K562 (cell line): ENCODE measurements at regions not wholly inside any gene's neighbourhood (a gene's known extent, or its start where the extent isn't known, plus 50 kb on each side); places are given as distances from the start of the nearest gene placed in this dataset.

Experiments used
- ATAC-seq: fragments of 200-7000 bp; cut with Tn5 transposase; 3 replicates; pipeline ENCODE4 v1.9.1; 2020; ENCODE audit warnings: moderate library complexity
- BruUV-seq: library from RNA; stranded (reverse); fragments of 400-500 nt; replicated peaks from 2 replicates; lab custom pipeline; 2021; lab: Mats Ljungman, UMichigan
- CTCF ChIA-PET: fragments of 300-600 bp; formaldehyde crosslinking; extraction: SDS; loops from one replicate; lab custom pipeline; 2021; ENCODE audit warnings: low intra/inter-chr PET ratio; lab: Yijun Ruan, JAX
- POLR2A ChIA-PET: fragments of 300-600, 350-650 bp; sonication (Branson Sonifier 250); formaldehyde crosslinking; extraction: SDS; loops from one replicate; lab custom pipeline; 2021; ENCODE audit warnings: antibody characterized with exemption, inconsistent platforms; lab: Yijun Ruan, JAX
- DNase-seq, 4 experiments: peaks; one replicate each; pipeline versions ENCODE4 v3.0.0 to v3.0.0-alpha.2; 2011 to 2018; ENCODE audit warnings: low spot score in 3 of 4, mixed read lengths in 3 of 4; ENCODE audit errors: extremely low read depth in 1 of 4
- FAIRE-seq: peaks from 2 replicates; lab custom pipeline; 2011; peaks lifted over from hg19 to GRCh38; lab: Jason Lieb, UNC
- H2AFZ ChIP-seq: 2 replicates; pipeline ENCODE4 v1.6.0; 2011; ENCODE audit warnings: low read depth, low read length, control low read depth, inconsistent platforms
- H3K27ac ChIP-seq: fragments of 200-600 bp; 3 replicates; pipeline ENCODE4 v1.8.0; 2011; ENCODE audit warnings: low read depth, mild to moderate bottlenecking, control low read depth, inconsistent platforms, low read length, moderate library complexity, mixed read lengths; ENCODE audit errors: extremely low read depth
- H3K27me3 ChIP-seq, 2 experiments: fragments of 300-600 bp in 1 of 2; 2 replicates in 1 of 2; 3 replicates in 1 of 2; pipeline versions ENCODE4 v1.6.0 to v1.8.0; 2011; ENCODE audit warnings: inconsistent platforms in 2 of 2, low read length in 2 of 2, mild to moderate bottlenecking in 1 of 2, mixed read lengths in 1 of 2, moderate library complexity in 1 of 2; ENCODE audit not compliant: control insufficient read depth in 2 of 2, insufficient read depth in 2 of 2
- H3K36me3 ChIP-seq: fragments of 300-600 bp; 3 replicates; pipeline ENCODE4 v1.8.0; 2011; ENCODE audit warnings: mild to moderate bottlenecking, low read length, inconsistent platforms; ENCODE audit not compliant: control insufficient read depth, insufficient read depth
- H3K4me1 ChIP-seq, 2 experiments: fragments of 200-600 bp in 1 of 2; replicated peaks in 1 of 2; 2 replicates in 1 of 2; 3 replicates in 1 of 2; pipeline versions ENCODE4 v1.5.1 to v1.8.0; 2011; ENCODE audit warnings: inconsistent platforms in 2 of 2, low read length in 2 of 2, mild to moderate bottlenecking in 1 of 2, mixed read lengths in 1 of 2, moderate library complexity in 1 of 2; ENCODE audit not compliant: control insufficient read depth in 2 of 2, insufficient read depth in 2 of 2
- H3K4me2 ChIP-seq: 2 replicates; pipeline ENCODE4 v1.6.1; 2011; ENCODE audit warnings: low read length, control low read depth, inconsistent platforms, mixed read lengths; ENCODE audit not compliant: insufficient read depth
- H3K4me3 ChIP-seq: fragments of 200-600 bp; sonication (generic), shearing (Covaris generic); 2 replicates; pipeline ENCODE4 v1.5.1; 2016; ENCODE audit warnings: control low read depth, inconsistent platforms
- H3K79me2 ChIP-seq: fragments of 200-600 bp; 3 replicates; pipeline ENCODE4 v1.8.0; 2011; ENCODE audit warnings: low read length, inconsistent platforms; ENCODE audit not compliant: control insufficient read depth, insufficient read depth
- H3K9ac ChIP-seq, 2 experiments: 2 replicates each; pipeline versions ENCODE4 v1.6.0 to v1.6.1; 2011; ENCODE audit warnings: low read depth in 2 of 2, low read length in 2 of 2, control low read depth in 1 of 2, inconsistent platforms in 1 of 2, mild to moderate bottlenecking in 1 of 2, mixed read lengths in 1 of 2; ENCODE audit not compliant: insufficient read depth in 1 of 2
- H3K9me1 ChIP-seq: one replicate; pipeline ENCODE4 v1.6.0; 2011; ENCODE audit warnings: inconsistent platforms, mild to moderate bottlenecking, low read length, moderate library complexity; ENCODE audit not compliant: control insufficient read depth, insufficient read depth
- H3K9me3 ChIP-seq: replicated peaks from 2 replicates; pipeline ENCODE4 v1.5.1; 2011; ENCODE audit warnings: low read depth, low read length, inconsistent platforms; ENCODE audit not compliant: control insufficient read depth, insufficient read depth
- H4K20me1 ChIP-seq: replicated peaks from 2 replicates; pipeline ENCODE4 v1.6.1; 2011; ENCODE audit warnings: low read length, inconsistent platforms, mixed read lengths; ENCODE audit not compliant: control insufficient read depth, insufficient read depth
- ADNP ChIP-seq: fragments of 200-800 bp; sonication (Bioruptor generic); IDR thresholded peaks from 2 replicates; pipeline ENCODE4 v1.6.1; 2016; ENCODE audit warnings: missing genetic modification characterization, missing compliant biosample characterization
- BRF1 ChIP-seq: IDR thresholded peaks from 3 replicates; pipeline ENCODE4 v1.6.1; 2011; ENCODE audit warnings: borderline replicate concordance, mild to moderate bottlenecking; ENCODE audit not compliant: insufficient read length; ENCODE audit errors: extremely low read depth
- DDX20 ChIP-seq: fragments of 450-650 bp; IDR thresholded peaks from 2 replicates; pipeline ENCODE4 v1.6.1; 2016; ENCODE audit warnings: missing genetic modification characterization, low read depth, mild to moderate bottlenecking, missing compliant biosample characterization, moderate library complexity
- ESRRB ChIP-seq: fragments of 250-450 bp; sonication (Bioruptor Pico); IDR thresholded peaks from 2 replicates; pipeline ENCODE4 v1.5.0; 2020; ENCODE audit warnings: mild to moderate bottlenecking, moderate library complexity, borderline replicate concordance
- ETS2 ChIP-seq: IDR thresholded peaks from 2 replicates; pipeline ENCODE4 v1.6.1; 2016; ENCODE audit warnings: borderline replicate concordance, missing genetic modification characterization, mild to moderate bottlenecking, moderate library complexity, missing compliant biosample characterization; ENCODE audit not compliant: poor library complexity, severe bottlenecking
- EZH2 ChIP-seq: IDR thresholded peaks from 2 replicates; pipeline ENCODE4 v1.6.1; 2012; ENCODE audit warnings: low read depth, mild to moderate bottlenecking, inconsistent platforms, low read length, borderline replicate concordance
- FIP1L1 ChIP-seq: fragments of 200-400 bp; formaldehyde crosslinking; IDR thresholded peaks from 2 replicates; pipeline ENCODE4 v1.6.1; 2018; ENCODE audit warnings: mild to moderate bottlenecking, low read depth, low read length; ENCODE audit not compliant: poor library complexity, severe bottlenecking
- HCFC1 ChIP-seq: IDR thresholded peaks from 2 replicates; pipeline ENCODE4 v1.6.1; 2012; ENCODE audit warnings: low read depth, low read length, improper control_type of control experiment
- LARP7 ChIP-seq: fragments of 450-650 bp; IDR thresholded peaks from 2 replicates; pipeline ENCODE4 v1.6.1; 2016
- MEF2D ChIP-seq: conservative IDR thresholded peaks from 2 replicates; pipeline ENCODE4 v1.6.1; 2016; ENCODE audit warnings: low read depth, missing genetic modification characterization, missing compliant biosample characterization
- PML ChIP-seq: IDR thresholded peaks from 2 replicates; pipeline ENCODE4 v1.6.1; 2012; ENCODE audit warnings: low read length, inconsistent platforms
- SETDB1 ChIP-seq: IDR thresholded peaks from one replicate; pipeline ENCODE4 v1.6.1; 2012; ENCODE audit warnings: low read length, control low read depth, inconsistent platforms
- SMC3 ChIP-seq: conservative IDR thresholded peaks from 2 replicates; pipeline ENCODE4 v1.6.1; 2011; ENCODE audit warnings: low read depth, low read length, improper control_type of control experiment; ENCODE audit not compliant: insufficient read depth
- TCF7L2 ChIP-seq: fragments of 150-350 bp; IDR thresholded peaks from 2 replicates; pipeline ENCODE4 v1.6.1; 2016; ENCODE audit warnings: low read depth, mild to moderate bottlenecking, low read length, moderate library complexity
- ZNF253 ChIP-seq: fragments of 250-450 bp; sonication (Bioruptor Pico); conservative IDR thresholded peaks from 2 replicates; pipeline ENCODE4 v1.6.1; 2021; ENCODE audit warnings: mild to moderate bottlenecking
- WGBS: fragments of 100-300 bp; shearing (Covaris generic); methylation state at CpG from one replicate; pipeline ENCODE4 v1.1.6; 2016; ENCODE audit warnings: low coverage, mixed read lengths; ENCODE audit not compliant: insufficient coverage; ENCODE audit errors: missing lambda C conversion rate; 5-methylcytosine and 5-hydroxymethylcytosine counted together
- in situ Hi-C: fragments of 300-500 bp; cut with MboI; formaldehyde crosslinking; loops from 4 replicates; pipeline ENCODE4 v1.15.0; 2018; ENCODE audit warnings: inconsistent platforms, mixed read lengths
- intact Hi-C: fragments of 100-400 bp; cut with micrococcal nuclease; formaldehyde crosslinking; loops from 2 replicates; pipeline ENCODE4 v1.14.2; 2022
- TF ChIP-seq, protein P1 (sequence below): fragments of 250-450 bp; sonication (Bioruptor Pico); IDR thresholded peaks from 2 replicates; pipeline ENCODE4 v1.9.0; 2021; ENCODE audit warnings: mild to moderate bottlenecking
- TF ChIP-seq, protein P2 (sequence below): fragments of 450-650 bp; IDR thresholded peaks from 2 replicates; pipeline ENCODE4 v1.6.1; 2014; ENCODE audit warnings: low read depth, mild to moderate bottlenecking, moderate library complexity, borderline replicate concordance

- Histone ChIP-seq H3K4me1 (no peaks in the 10 kb centered on the region), H4K20me1 (peaks cover 10% of the 10 kb centered on the region), H3K9me3 (no peaks in the 10 kb centered on the region), H3K27me3 (peaks cover 16 to 35% of the 10 kb centered on the region in 2 experiments; a peak in 3 of 5 replicates), H3K9me1 (peaks cover 3% of the 10 kb centered on the region), H3K27ac (no peak overlapping the region), H3K9ac (no peak overlapping the region), H3K4me2 (no peak overlapping the region), H3K79me2 (no peaks in the 10 kb centered on the region), H3K36me3 (no peaks in the 10 kb centered on the region), H3K4me3 (no peak overlapping the region), H2AFZ (no peak overlapping the region)
- DNase-seq: no peak
- in situ Hi-C loops (no loop called here), intact Hi-C loops (no loop called here)
- POLR2A ChIA-PET: interaction anchor here (0.9 to 1.5 kb wide), 3 partner anchors 9 to 12 kb away, joined by 3 to 4 read pairs (median 3); no protein-coding TSS in a partner anchor
- TF ChIP-seq, protein P1, sequence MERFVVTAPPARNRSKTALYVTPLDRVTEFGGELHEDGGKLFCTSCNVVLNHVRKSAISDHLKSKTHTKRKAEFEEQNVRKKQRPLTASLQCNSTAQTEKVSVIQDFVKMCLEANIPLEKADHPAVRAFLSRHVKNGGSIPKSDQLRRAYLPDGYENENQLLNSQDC: no peak
- TF ChIP-seq FIP1L1 (no peak), ETS2 (tag) (no peak), SETDB1 (no peak), HCFC1 (no peak), ADNP (tag) (no peak), MEF2D (tag) (no peak), LARP7 (no peak), BRF1 (no peak), PML (no peak), SMC3 (no peak), DDX20 (tag) (no peak), TCF7L2 (no peak), ESRRB (CRISPR knock-in tag) (no peak), ZNF253 (CRISPR knock-in tag) (no peak), EZH2 (no peak)
- TF ChIP-seq, protein P2, sequence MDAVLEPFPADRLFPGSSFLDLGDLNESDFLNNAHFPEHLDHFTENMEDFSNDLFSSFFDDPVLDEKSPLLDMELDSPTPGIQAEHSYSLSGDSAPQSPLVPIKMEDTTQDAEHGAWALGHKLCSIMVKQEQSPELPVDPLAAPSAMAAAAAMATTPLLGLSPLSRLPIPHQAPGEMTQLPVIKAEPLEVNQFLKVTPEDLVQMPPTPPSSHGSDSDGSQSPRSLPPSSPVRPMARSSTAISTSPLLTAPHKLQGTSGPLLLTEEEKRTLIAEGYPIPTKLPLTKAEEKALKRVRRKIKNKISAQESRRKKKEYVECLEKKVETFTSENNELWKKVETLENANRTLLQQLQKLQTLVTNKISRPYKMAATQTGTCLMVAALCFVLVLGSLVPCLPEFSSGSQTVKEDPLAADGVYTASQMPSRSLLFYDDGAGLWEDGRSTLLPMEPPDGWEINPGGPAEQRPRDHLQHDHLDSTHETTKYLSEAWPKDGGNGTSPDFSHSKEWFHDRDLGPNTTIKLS: no peak
- CTCF ChIA-PET: no interaction called here
- WGBS: 2% methylated on average over 3 of the region's 3 CpGs
- BruUV-seq: no TSS peak
- no peak for ATAC-seq
- no peak for FAIRE-seq
Observed at GRCh38 chr1:37303884-37304574, 170.4 kb upstream of the ZC3H12A start.
